ENCODE measurements at regions not wholly inside any gene's neighbourhood (a gene's known extent, or its start where the extent isn't known, plus 50 kb on each side); places are given as distances from the start of the nearest gene placed in this dataset.

GRCh38 chr12:65556676-65557437 is 267.4 kb upstream of the HMGA2 start:
- DNase-seq: no peak

- DNase-seq: no peak
Observed at GRCh38 chr12:65557438-65558181, 266.7 kb upstream of the HMGA2 start.

- DNase-seq: no peak
Observed at GRCh38 chr12:65560286-65560685, 264.0 kb upstream of the HMGA2 start.

GRCh38 chr12:65561798-65562382 is 262.4 kb upstream of the HMGA2 start:
- DNase-seq: no peak

GRCh38 chr12:65565601-65566560 is 258.4 kb upstream of the HMGA2 start:
- DNase-seq: no peak

GRCh38 chr12:65566751-65567150 is 257.5 kb upstream of the HMGA2 start:
- no peak for DNase-seq

GRCh38 chr12:65567820-65568219 is 256.5 kb upstream of the HMGA2 start:
- DNase-seq: no peak

GRCh38 chr12:65568517-65568916 is 255.8 kb upstream of the HMGA2 start:
- DNase-seq: no peak

GRCh38 chr12:65570451-65571130 is 253.7 kb upstream of the HMGA2 start:
- DNase-seq: no peak

GRCh38 chr12:65574867-65575266 is 249.4 kb upstream of the HMGA2 start:
- no peak for DNase-seq

GRCh38 chr12:65584016-65584415 is 240.3 kb upstream of the HMGA2 start:
- no peak for DNase-seq

GRCh38 chr12:65585648-65586602 is 238.4 kb upstream of the HMGA2 start:
- no peak for DNase-seq

GRCh38 chr12:65586796-65587195 is 237.5 kb upstream of the HMGA2 start:
- DNase-seq: no peak

GRCh38 chr12:65590318-65590717 is 234.0 kb upstream of the HMGA2 start:
- no peak for DNase-seq

- no peak for DNase-seq
Observed at GRCh38 chr12:65592416-65592815, 231.9 kb upstream of the HMGA2 start.

- DNase-seq: no peak
Observed at GRCh38 chr12:65593239-65593701, 231.0 kb upstream of the HMGA2 start.

- DNase-seq: no peak
Observed at GRCh38 chr12:65594409-65594808, 229.9 kb upstream of the HMGA2 start.

GRCh38 chr12:65595016-65595560 is 229.2 kb upstream of the HMGA2 start:
- DNase-seq: no peak

- no peak for DNase-seq
Observed at GRCh38 chr12:65596514-65597091, 227.7 kb upstream of the HMGA2 start.

GRCh38 chr12:65597527-65597926 is 226.8 kb upstream of the HMGA2 start:
- DNase-seq: no peak
